ENCODE measurements at regions not wholly inside any gene's neighbourhood (a gene's known extent, or its start where the extent isn't known, plus 50 kb on each side); places are given as distances from the start of the nearest gene placed in this dataset.

GRCh38 chr5:102638316-102638715 is 116.8 kb upstream of the PAM start:
- DNase-seq (ENCODE audit: low read depth in 1 of 2, low spot score in 1 of 2) (no peak), ATAC-seq (no peak), FAIRE-seq (no peak)
- Histone ChIP-seq H3K4me1 (no peaks in the 10 kb centered on the region), H3K4me3 (no peak overlapping the region), H3K9me3 (no peaks in the 10 kb centered on the region), H3K27ac (no peak overlapping the region), H3K4me2 (no peak overlapping the region)
- TF ChIP-seq CBX8 (IDR thresholded peaks at IDR 0.05): no peak
- no peak for TF ChIP-seq NFE2L2 (conservative IDR thresholded peaks at IDR 0.05; ENCODE audit: low read length)
- TF ChIP-seq, protein P1, sequence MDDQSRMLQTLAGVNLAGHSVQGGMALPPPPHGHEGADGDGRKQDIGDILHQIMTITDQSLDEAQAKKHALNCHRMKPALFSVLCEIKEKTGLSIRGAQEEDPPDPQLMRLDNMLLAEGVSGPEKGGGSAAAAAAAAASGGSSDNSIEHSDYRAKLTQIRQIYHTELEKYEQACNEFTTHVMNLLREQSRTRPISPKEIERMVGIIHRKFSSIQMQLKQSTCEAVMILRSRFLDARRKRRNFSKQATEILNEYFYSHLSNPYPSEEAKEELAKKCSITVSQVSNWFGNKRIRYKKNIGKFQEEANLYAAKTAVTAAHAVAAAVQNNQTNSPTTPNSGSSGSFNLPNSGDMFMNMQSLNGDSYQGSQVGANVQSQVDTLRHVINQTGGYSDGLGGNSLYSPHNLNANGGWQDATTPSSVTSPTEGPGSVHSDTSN (IDR thresholded peaks at IDR 0.05): no peak
- no peak for TF ChIP-seq SMC3 (IDR thresholded peaks at IDR 0.05)
- no peak for TF ChIP-seq ZNF302 (CRISPR knock-in tag; IDR thresholded peaks at IDR 0.05)
- TF ChIP-seq NPAS2 (CRISPR knock-in tag; IDR thresholded peaks at IDR 0.05; ENCODE audit: borderline replicate concordance): no peak
- TF ChIP-seq HOXB5 (CRISPR knock-in tag; IDR thresholded peaks at IDR 0.05): no peak
- TF ChIP-seq FOXS1 (CRISPR knock-in tag; IDR thresholded peaks at IDR 0.05): no peak
- TF ChIP-seq FOSL2 (IDR thresholded peaks at IDR 0.05): no peak
- TF ChIP-seq FOSL2 (CRISPR knock-in tag; IDR thresholded peaks at IDR 0.05): no peak
- TF ChIP-seq ZSCAN20 (CRISPR knock-in tag; IDR thresholded peaks at IDR 0.05): no peak
- POLR2A ChIA-PET: no interaction called here
- CTCF ChIA-PET: no interaction called here
- WGBS (ENCODE audit: missing lambda C conversion rate): 8% methylated on average over 3 of the region's 3 CpGs

GRCh38 chr5:102638912-102639652 is 116.0 kb upstream of the PAM start:
- ATAC-seq (no peak), DNase-seq (ENCODE audit: low read depth in 1 of 2, low spot score in 1 of 2) (no peak), FAIRE-seq (no peak)
- Histone ChIP-seq H3K27ac (no peak overlapping the region), H3K9me3 (no peaks in the 10 kb centered on the region), H3K4me3 (no peak overlapping the region), H3K4me2 (no peak overlapping the region), H3K4me1 (no peaks in the 10 kb centered on the region)
- WGBS (ENCODE audit: missing lambda C conversion rate): 3% methylated on average over 2 of the region's 2 CpGs
- POLR2A ChIA-PET: no interaction called here
- TF ChIP-seq HOXB5 (CRISPR knock-in tag; IDR thresholded peaks at IDR 0.05) (no peak), CHD2 (IDR thresholded peaks at IDR 0.05; ENCODE audit: low read length, partially characterized antibody) (no peak), TFCP2L1 (CRISPR knock-in tag; IDR thresholded peaks at IDR 0.05) (no peak), EHF (CRISPR knock-in tag; IDR thresholded peaks at IDR 0.05) (no peak), ZSCAN20 (CRISPR knock-in tag; IDR thresholded peaks at IDR 0.05) (no peak), HOXB13 (CRISPR knock-in tag; IDR thresholded peaks at IDR 0.05; ENCODE audit: low read depth) (no peak), POLR2AphosphoS2 (conservative IDR thresholded peaks at IDR 0.05; ENCODE audit: low read length) (no peak)
- CTCF ChIA-PET: no interaction called here

GRCh38 chr5:102649731-102650130 is 105.4 kb upstream of the PAM start:
- FAIRE-seq: no peak
- no peak for ATAC-seq
- Histone ChIP-seq H3K27ac (no peak overlapping the region), H3K4me3 (no peak overlapping the region), H3K9me3 (no peaks in the 10 kb centered on the region), H3K4me2 (no peak overlapping the region), H3K4me1 (no peaks in the 10 kb centered on the region)
- 0% methylated on average over 1 of the region's 1 CpG for WGBS (ENCODE audit: missing lambda C conversion rate)
- ChIA-PET POLR2A (no interaction called here), CTCF (no interaction called here)
- no peak for TF ChIP-seq ZNF302 (CRISPR knock-in tag; IDR thresholded peaks at IDR 0.05)
- TF ChIP-seq NR3C1 (IDR thresholded peaks at IDR 0.05): no peak
- no peak for TF ChIP-seq E2F6 (IDR thresholded peaks at IDR 0.05; ENCODE audit: borderline replicate concordance, low read depth)
- no peak for TF ChIP-seq TFCP2L1 (CRISPR knock-in tag; IDR thresholded peaks at IDR 0.05)
- no peak for TF ChIP-seq HMGXB4 (CRISPR knock-in tag; IDR thresholded peaks at IDR 0.05; ENCODE audit: borderline replicate concordance)
- TF ChIP-seq EHF (CRISPR knock-in tag; IDR thresholded peaks at IDR 0.05): no peak
- no peak for TF ChIP-seq USF2 (IDR thresholded peaks at IDR 0.05)
- no peak for TF ChIP-seq NFE2L2 (conservative IDR thresholded peaks at IDR 0.05; ENCODE audit: low read length)
- no peak for TF ChIP-seq SMC3 (IDR thresholded peaks at IDR 0.05)
- no peak for DNase-seq (ENCODE audit: low read depth in 1 of 2, low spot score in 1 of 2)
